AG04450 (cell line): ENCODE measurements at regions not wholly inside any gene's neighbourhood (a gene's known extent, or its start where the extent isn't known, plus 50 kb on each side); places are given as distances from the start of the nearest gene placed in this dataset. TPM values are rescaled to one million over a fixed set of nuclear protein-coding genes. Genes with fewer than 3 reads are reported as not detected.

Experiments used
- CTCF ChIA-PET: fragments of 300-600, 350-600 bp; formaldehyde crosslinking; extraction: SDS; loops from one replicate; lab custom pipeline; 2022; ENCODE audit warnings: antibody characterized with exemption, inconsistent platforms; lab: Charles Lee
- POLR2A ChIA-PET: fragments of 350-600 bp; formaldehyde crosslinking; extraction: SDS; loops from one replicate; lab custom pipeline; 2021; ENCODE audit warnings: antibody characterized with exemption, inconsistent platforms; lab: Yijun Ruan, JAX
- DNase-seq: peaks from one replicate; pipeline ENCODE4 v3.0.0-alpha.2; 2011; ENCODE audit warnings: low read depth, low spot score
- H3K27ac ChIP-seq: one replicate; pipeline ENCODE4 v1.5.1; 2012; ENCODE audit warnings: low read depth, low read length, control low read depth
- H3K27me3 ChIP-seq: one replicate; pipeline ENCODE4 v1.6.0; 2012; ENCODE audit warnings: low read length; ENCODE audit not compliant: control insufficient read depth, insufficient read depth
- H3K4me3 ChIP-seq: 2 replicates; pipeline ENCODE4 v1.5.1; 2011; ENCODE audit warnings: mild to moderate bottlenecking, low read depth, low read length, control low read depth
- H3K9me3 ChIP-seq: 2 replicates; pipeline ENCODE4 v1.5.1; 2012; ENCODE audit warnings: low read length; ENCODE audit not compliant: control insufficient read depth, insufficient read depth
- small RNA-seq: library from RNA; depleted of rRNA; stranded (forward); fragments of <200 nt; gene quantifications from one replicate; pipeline ENCODE3, GENCODE V24; 2012; ENCODE audit warnings: low read depth; ENCODE audit not compliant: insufficient read length
- TF ChIP-seq, protein P1 (sequence below): IDR thresholded peaks from 2 replicates; pipeline ENCODE4 v1.5.1; 2011; ENCODE audit warnings: low read depth, low read length, control low read depth, inconsistent platforms

DNA sequence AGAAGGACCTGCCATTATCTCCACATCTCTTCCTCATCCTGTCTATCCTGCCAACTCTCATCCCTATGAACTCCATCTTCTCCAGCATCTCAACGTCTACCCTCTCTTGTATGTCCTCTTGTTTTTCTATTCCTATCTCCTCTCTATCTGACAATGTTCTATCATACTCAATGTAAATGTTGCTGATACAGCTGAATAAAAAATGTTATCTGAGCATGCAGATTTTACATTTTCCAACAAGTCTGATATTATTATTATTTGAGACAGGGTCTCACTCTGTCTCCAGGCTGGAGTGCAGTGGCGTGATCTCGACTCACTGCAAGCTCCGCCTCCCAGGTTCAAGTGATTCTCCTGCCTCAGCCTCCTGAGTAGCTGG is 56.0 kb upstream of the RAI14 start:
- Histone ChIP-seq H3K27ac (no peak overlapping the region), H3K27me3 (no peaks in the 10 kb centered on the region), H3K9me3 (no peaks in the 10 kb centered on the region), H3K4me3 (no peak overlapping the region)
- POLR2A ChIA-PET: no interaction called here
- DNase-seq: no peak
- CTCF ChIA-PET: no interaction called here
- TF ChIP-seq, protein P1, sequence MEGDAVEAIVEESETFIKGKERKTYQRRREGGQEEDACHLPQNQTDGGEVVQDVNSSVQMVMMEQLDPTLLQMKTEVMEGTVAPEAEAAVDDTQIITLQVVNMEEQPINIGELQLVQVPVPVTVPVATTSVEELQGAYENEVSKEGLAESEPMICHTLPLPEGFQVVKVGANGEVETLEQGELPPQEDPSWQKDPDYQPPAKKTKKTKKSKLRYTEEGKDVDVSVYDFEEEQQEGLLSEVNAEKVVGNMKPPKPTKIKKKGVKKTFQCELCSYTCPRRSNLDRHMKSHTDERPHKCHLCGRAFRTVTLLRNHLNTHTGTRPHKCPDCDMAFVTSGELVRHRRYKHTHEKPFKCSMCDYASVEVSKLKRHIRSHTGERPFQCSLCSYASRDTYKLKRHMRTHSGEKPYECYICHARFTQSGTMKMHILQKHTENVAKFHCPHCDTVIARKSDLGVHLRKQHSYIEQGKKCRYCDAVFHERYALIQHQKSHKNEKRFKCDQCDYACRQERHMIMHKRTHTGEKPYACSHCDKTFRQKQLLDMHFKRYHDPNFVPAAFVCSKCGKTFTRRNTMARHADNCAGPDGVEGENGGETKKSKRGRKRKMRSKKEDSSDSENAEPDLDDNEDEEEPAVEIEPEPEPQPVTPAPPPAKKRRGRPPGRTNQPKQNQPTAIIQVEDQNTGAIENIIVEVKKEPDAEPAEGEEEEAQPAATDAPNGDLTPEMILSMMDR: no peak

DNA sequence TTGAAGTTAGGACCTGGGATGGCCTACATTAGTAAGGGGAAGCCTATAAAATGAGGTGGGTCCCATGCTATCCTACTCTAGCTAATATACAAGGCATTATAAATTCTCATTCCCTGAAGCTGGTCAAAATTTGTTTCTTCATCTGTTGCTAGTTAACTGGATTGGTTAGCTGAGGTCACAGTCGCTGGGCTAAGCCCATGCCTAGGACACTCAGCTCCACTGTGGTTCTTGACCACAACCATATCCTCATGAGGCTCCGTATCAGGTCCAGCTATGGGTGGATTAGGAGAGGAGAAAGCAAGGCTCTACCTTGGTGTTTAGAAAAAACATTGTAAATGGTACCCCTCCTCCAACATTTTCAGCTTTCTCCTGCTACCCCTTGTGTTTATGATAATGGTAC is 52.8 kb upstream of the RAI14 start:
- H3K27me3 ChIP-seq: no peaks in the 10 kb centered on the region
- TF ChIP-seq, protein P1: no peak
- no peak for DNase-seq
- ChIA-PET POLR2A (interaction anchor here (0.6 kb wide), 1 partner anchor 236 kb away, joined by 4 read pairs; no protein-coding TSS in a partner anchor), CTCF (interaction anchor here (1.6 kb wide), 1 partner anchor 295 kb away, joined by 3 read pairs; no protein-coding TSS in a partner anchor)
- H3K27ac ChIP-seq: no peak overlapping the region
- no peak overlapping the region for H3K4me3 ChIP-seq
- no peaks in the 10 kb centered on the region for H3K9me3 ChIP-seq

GRCh38 chr5:34604119-34604675 is 51.9 kb upstream of the RAI14 start:
- H3K9me3 ChIP-seq: no peaks in the 10 kb centered on the region
- DNase-seq: no peak
- ChIA-PET POLR2A (no interaction called here), CTCF (no interaction called here)
- H3K27ac ChIP-seq: no peak overlapping the region
- no peaks in the 10 kb centered on the region for H3K27me3 ChIP-seq
- no peak overlapping the region for H3K4me3 ChIP-seq
- TF ChIP-seq, protein P1: no peak

DNA sequence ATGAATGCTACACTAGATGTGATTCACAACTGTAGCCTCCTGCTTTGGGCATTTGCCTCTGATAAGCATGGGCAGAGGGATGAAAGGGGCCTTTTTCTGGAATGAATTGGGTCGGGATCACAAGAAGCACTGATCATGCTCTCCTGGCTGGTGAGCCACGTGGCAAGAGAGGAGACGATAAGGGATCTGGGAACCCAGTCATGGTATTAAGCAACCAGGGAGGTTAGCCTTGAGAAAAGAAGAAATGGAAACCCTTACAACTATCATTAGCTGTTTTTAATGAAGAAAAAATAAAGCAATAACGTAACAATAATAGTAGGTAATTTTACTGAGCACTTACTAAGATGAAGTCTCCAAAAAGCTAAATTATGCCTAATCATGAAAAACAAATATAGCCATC is 50.0 kb upstream of the RAI14 start:
- H3K27me3 ChIP-seq: no peaks in the 10 kb centered on the region
- ChIA-PET CTCF (no interaction called here), POLR2A (interaction anchor here (0.6 kb wide), 1 partner anchor 20 kb away, joined by 4 read pairs; no protein-coding TSS in a partner anchor)
- no peak overlapping the region for H3K4me3 ChIP-seq
- no peak for DNase-seq
- no peaks in the 10 kb centered on the region for H3K9me3 ChIP-seq
- H3K27ac ChIP-seq: no peak overlapping the region
- TF ChIP-seq, protein P1: no peak

Small RNAs in the stretch of these regions (small RNA-seq; reads per million reads assigned to genes)
- gene AC139792.3: not detected
